ENCODE measurements at regions not wholly inside any gene's neighbourhood (a gene's known extent, or its start where the extent isn't known, plus 50 kb on each side); places are given as distances from the start of the nearest gene placed in this dataset.

DNA sequence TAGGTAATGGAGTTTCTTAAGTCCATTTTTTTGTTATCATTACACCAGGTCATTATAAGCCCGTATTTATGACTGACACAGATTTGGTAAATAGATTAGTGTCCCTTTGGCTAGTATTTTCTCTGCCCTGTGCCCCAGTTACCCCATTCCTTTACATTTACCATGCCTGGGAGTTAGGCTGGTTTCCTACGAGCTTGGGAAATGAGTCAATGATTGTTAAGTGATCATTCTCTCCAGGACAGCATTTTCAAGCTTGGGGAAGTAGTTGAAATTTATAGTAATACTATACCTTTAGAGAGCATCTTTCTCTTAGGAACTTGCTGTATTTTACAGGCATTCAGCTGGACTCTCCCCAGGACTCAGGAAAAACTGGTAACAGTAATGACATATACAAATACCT lies 573.1 kb downstream of the TLE4 start:
- 77 to 88% (median 78%) methylated on average over 2 of the region's 2 CpGs for WGBS, 4 donors
- intact Hi-C loops (cut with DNase I) = no loop called here
- Histone ChIP-seq H3K4me3 (no peak overlapping the region), H3K4me1 (no peaks in the 10 kb centered on the region), H3K27ac (no peak overlapping the region), H3K27me3 (no peaks in the 10 kb centered on the region), H3K36me3 (no peaks in the 10 kb centered on the region), H3K9me3 (peaks cover 0 to 11% (median 0%) of the 10 kb centered on the region in 12 donors)
- ATAC-seq = no peak
- TF ChIP-seq POLR2A (IDR thresholded peaks at IDR 0.05) = no peak
- TF ChIP-seq, protein P1, sequence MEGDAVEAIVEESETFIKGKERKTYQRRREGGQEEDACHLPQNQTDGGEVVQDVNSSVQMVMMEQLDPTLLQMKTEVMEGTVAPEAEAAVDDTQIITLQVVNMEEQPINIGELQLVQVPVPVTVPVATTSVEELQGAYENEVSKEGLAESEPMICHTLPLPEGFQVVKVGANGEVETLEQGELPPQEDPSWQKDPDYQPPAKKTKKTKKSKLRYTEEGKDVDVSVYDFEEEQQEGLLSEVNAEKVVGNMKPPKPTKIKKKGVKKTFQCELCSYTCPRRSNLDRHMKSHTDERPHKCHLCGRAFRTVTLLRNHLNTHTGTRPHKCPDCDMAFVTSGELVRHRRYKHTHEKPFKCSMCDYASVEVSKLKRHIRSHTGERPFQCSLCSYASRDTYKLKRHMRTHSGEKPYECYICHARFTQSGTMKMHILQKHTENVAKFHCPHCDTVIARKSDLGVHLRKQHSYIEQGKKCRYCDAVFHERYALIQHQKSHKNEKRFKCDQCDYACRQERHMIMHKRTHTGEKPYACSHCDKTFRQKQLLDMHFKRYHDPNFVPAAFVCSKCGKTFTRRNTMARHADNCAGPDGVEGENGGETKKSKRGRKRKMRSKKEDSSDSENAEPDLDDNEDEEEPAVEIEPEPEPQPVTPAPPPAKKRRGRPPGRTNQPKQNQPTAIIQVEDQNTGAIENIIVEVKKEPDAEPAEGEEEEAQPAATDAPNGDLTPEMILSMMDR (IDR thresholded peaks at IDR 0.05) = no peak
- DNase-seq = no peak

DNA sequence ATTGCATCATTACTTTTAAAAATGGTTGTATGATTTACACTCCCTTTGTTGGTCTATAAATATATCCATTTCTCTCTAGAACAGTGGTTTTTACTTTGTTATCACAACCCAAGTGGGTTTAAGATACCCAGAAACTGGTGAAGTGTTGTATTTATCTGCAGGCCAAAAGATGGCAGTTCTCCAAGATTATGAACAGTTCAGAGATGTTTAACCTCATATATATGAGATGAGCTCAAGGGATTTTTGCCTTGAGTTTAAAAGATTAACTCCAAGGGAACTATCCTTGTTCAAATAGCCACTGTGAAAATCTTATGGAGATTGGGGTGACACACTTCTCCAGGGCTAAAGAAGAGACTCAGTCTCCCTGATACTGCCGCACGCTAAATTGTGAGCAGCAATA lies 572.6 kb downstream of the TLE4 start:
- WGBS, 4 donors = 95 to 98% (median 97%) methylated on average over 2 of the region's 2 CpGs
- H3K9me3 ChIP-seq = peaks cover 0 to 6% (median 0%) of the 10 kb centered on the region in 12 donors
- no peaks in the 10 kb centered on the region for H3K4me1 ChIP-seq
- DNase-seq (no peak), ATAC-seq (no peak)
- H3K27ac ChIP-seq = no peak overlapping the region
- intact Hi-C loops (cut with DNase I) = no loop called here
- TF ChIP-seq, protein P1 (IDR thresholded peaks at IDR 0.05) = no peak
- no peak for TF ChIP-seq POLR2A (IDR thresholded peaks at IDR 0.05)
- H3K4me3 ChIP-seq = no peak overlapping the region
- H3K36me3 ChIP-seq = no peaks in the 10 kb centered on the region
- H3K27me3 ChIP-seq = no peaks in the 10 kb centered on the region

DNA sequence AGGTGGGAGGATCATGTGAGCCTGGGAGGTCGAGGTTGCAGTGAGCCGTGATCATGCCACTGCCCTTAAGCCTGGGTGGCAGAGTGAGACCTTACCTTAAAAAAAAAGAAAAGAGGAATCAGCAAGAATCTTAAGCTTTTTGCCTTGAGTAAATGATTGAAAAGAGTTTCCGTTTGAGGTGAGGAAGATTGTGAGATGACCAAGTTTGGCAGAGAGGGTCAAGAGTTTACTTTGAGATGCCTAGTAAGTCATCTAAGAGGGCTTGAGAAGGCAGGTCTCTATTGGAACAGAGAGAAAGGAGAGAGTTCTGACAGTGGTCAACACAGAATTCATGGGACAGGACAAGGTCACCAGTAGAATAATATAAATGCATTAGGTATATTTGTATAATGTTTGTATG lies 572.1 kb downstream of the TLE4 start:
- no peak overlapping the region for H3K27ac ChIP-seq
- intact Hi-C loops (cut with DNase I) = no loop called here
- H3K27me3 ChIP-seq = no peaks in the 10 kb centered on the region
- DNase-seq (no peak), ATAC-seq (no peak)
- H3K36me3 ChIP-seq = no peaks in the 10 kb centered on the region
- no peak overlapping the region for H3K4me3 ChIP-seq
- 82 to 92% (median 88%) methylated on average over 3 of the region's 3 CpGs for WGBS, 4 donors
- no peaks in the 10 kb centered on the region for H3K4me1 ChIP-seq
- H3K9me3 ChIP-seq = peaks cover 0 to 1% (median 0%) of the 10 kb centered on the region in 12 donors
- TF ChIP-seq POLR2A (IDR thresholded peaks at IDR 0.05) = no peak
- TF ChIP-seq, protein P1 (IDR thresholded peaks at IDR 0.05) = no peak

DNA sequence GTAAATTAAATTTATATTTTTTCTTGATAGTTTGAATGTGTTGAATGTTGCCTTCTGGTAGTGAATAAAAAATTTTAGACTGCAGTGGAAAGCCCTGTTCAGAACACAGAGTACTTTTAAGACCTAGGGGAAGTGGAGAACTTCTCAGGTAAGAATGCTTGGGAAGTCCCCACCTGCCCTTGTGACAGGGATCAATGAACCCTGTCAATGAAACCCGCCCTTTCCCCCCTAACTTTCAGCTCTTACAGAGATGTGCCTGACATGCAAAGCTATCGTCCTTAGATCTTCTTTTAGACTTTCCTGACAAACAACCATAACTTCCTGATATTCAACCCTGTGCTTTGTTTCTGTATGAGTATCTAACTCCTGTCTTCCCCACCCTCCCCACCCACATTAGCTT lies 562.7 kb downstream of the TLE4 start:
- 71 to 82% (median 75%) methylated on average over 2 of the region's 2 CpGs for WGBS, 4 donors
- ATAC-seq (no peak), DNase-seq (no peak)
- no peaks in the 10 kb centered on the region for H3K27me3 ChIP-seq
- no peaks in the 10 kb centered on the region for H3K4me1 ChIP-seq
- no peaks in the 10 kb centered on the region for H3K36me3 ChIP-seq
- H3K4me3 ChIP-seq = no peak overlapping the region
- intact Hi-C loops (cut with DNase I) = no loop called here
- TF ChIP-seq, protein P1 (IDR thresholded peaks at IDR 0.05) = no peak
- TF ChIP-seq POLR2A (IDR thresholded peaks at IDR 0.05) = no peak
- no peak overlapping the region for H3K27ac ChIP-seq
- no peaks in the 10 kb centered on the region for H3K9me3 ChIP-seq
